ENCODE measurements at regions not wholly inside any gene's neighbourhood (a gene's known extent, or its start where the extent isn't known, plus 50 kb on each side); places are given as distances from the start of the nearest gene placed in this dataset.
A peak's percentile ranks its signal among the peaks of the same experiment; 100 is the strongest.

- peak; percentile 21 for TF ChIP-seq CTCF (IDR thresholded peaks at IDR 0.05; ENCODE audit: insufficient read depth, missing control alignments)
- no peak for FAIRE-seq
- DNase-seq (ENCODE audit: insufficient read length, low spot score), result no peak
These were observed 84.5 kb upstream of the STT3B start for GRCh38 chr3:31448035-31448881.

- FAIRE-seq, result no peak
- no peak for DNase-seq (ENCODE audit: insufficient read length, low spot score)
- no peak for TF ChIP-seq CTCF (IDR thresholded peaks at IDR 0.05; ENCODE audit: insufficient read depth, missing control alignments)
These were observed 83.9 kb upstream of the STT3B start for GRCh38 chr3:31448882-31449243.

GRCh38 chr3:31449318-31449717, 83.4 kb upstream of the STT3B start:
- no peak for TF ChIP-seq CTCF (IDR thresholded peaks at IDR 0.05; ENCODE audit: insufficient read depth, missing control alignments)
- FAIRE-seq, result no peak
- DNase-seq (ENCODE audit: insufficient read length, low spot score), result no peak

- DNase-seq (ENCODE audit: insufficient read length, low spot score) (no peak), FAIRE-seq (no peak)
- no peak for TF ChIP-seq CTCF (IDR thresholded peaks at IDR 0.05; ENCODE audit: insufficient read depth, missing control alignments)
These were observed 82.4 kb upstream of the STT3B start for GRCh38 chr3:31450345-31450744.

GRCh38 chr3:31452495-31453106, 80.1 kb upstream of the STT3B start:
- FAIRE-seq (no peak), DNase-seq (ENCODE audit: insufficient read length, low spot score) (no peak)
- no peak for TF ChIP-seq CTCF (IDR thresholded peaks at IDR 0.05; ENCODE audit: insufficient read depth, missing control alignments)

- no peak for TF ChIP-seq CTCF (IDR thresholded peaks at IDR 0.05; ENCODE audit: insufficient read depth, missing control alignments)
- DNase-seq (ENCODE audit: insufficient read length, low spot score) (no peak), FAIRE-seq (no peak)
These were observed 79.3 kb upstream of the STT3B start for GRCh38 chr3:31453430-31453829.

- DNase-seq (ENCODE audit: insufficient read length, low spot score) (no peak), FAIRE-seq (no peak)
- TF ChIP-seq CTCF (IDR thresholded peaks at IDR 0.05; ENCODE audit: insufficient read depth, missing control alignments), result no peak
These were observed 77.2 kb upstream of the STT3B start for GRCh38 chr3:31455524-31455923.

Data from D721Med (cell line).